ENCODE measurements at regions not wholly inside any gene's neighbourhood (a gene's known extent, or its start where the extent isn't known, plus 50 kb on each side); places are given as distances from the start of the nearest gene placed in this dataset.

DNA sequence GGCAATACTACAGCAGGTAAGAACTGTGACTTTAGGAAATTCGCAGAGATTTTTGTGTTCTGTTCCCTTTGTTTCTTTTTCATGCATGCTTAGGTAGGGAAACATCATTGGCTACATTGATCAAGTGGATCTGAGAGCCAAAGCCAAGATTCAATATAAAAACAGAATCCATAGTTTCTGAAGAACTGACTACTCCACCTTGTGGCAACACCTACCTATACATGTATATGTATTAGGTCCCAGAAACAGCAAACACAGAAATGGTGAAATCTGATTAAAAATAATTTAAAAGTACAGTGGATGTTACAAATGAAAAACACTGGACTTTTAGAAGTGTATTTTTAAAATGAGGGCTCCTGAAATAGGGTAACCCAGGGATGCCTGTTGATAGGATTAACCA, 322.6 kb upstream of the MAOA start:
- Histone ChIP-seq H3K27ac (no peak overlapping the region), H3K36me3 (no peaks in the 10 kb centered on the region), H3K27me3 (no peaks in the 10 kb centered on the region), H3K4me3 (no peak overlapping the region), H3K9me3 (peaks cover 0 to 13% (median 8%) of the 10 kb centered on the region in 3 donors), H3K4me1 (no peaks in the 10 kb centered on the region)
- DNase-seq, result no peak
- TF ChIP-seq, protein P1, sequence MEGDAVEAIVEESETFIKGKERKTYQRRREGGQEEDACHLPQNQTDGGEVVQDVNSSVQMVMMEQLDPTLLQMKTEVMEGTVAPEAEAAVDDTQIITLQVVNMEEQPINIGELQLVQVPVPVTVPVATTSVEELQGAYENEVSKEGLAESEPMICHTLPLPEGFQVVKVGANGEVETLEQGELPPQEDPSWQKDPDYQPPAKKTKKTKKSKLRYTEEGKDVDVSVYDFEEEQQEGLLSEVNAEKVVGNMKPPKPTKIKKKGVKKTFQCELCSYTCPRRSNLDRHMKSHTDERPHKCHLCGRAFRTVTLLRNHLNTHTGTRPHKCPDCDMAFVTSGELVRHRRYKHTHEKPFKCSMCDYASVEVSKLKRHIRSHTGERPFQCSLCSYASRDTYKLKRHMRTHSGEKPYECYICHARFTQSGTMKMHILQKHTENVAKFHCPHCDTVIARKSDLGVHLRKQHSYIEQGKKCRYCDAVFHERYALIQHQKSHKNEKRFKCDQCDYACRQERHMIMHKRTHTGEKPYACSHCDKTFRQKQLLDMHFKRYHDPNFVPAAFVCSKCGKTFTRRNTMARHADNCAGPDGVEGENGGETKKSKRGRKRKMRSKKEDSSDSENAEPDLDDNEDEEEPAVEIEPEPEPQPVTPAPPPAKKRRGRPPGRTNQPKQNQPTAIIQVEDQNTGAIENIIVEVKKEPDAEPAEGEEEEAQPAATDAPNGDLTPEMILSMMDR (IDR thresholded peaks at IDR 0.05), result no peak
- intact Hi-C loops (cut with DNase I; ENCODE audit: low total_unique reads), result no loop called here

DNA sequence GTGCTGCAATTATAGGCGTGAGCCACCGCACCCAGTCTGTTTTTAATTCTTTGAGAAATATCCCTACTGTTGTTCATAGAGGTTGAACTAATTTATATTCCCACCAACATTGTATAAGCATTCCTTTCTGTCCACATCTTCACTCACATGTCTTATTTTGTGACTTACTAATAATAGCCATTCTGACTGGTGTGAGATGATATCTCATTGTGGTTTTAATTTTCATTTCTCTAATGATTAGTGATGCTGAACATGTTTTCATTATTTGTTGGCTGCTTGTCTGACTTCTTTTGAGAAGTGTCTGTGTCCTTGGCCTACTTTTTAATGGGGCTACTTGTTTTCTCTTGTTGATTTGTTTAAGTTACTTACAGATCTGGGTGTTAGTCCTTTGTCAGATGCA, 310.9 kb upstream of the MAOA start:
- Histone ChIP-seq H3K36me3 (no peaks in the 10 kb centered on the region), H3K9me3 (no peaks in the 10 kb centered on the region), H3K27ac (no peak overlapping the region), H3K4me3 (no peak overlapping the region), H3K27me3 (no peaks in the 10 kb centered on the region), H3K4me1 (peaks cover 0 to 7% (median 0%) of the 10 kb centered on the region in 4 donors)
- intact Hi-C loops (cut with DNase I; ENCODE audit: low total_unique reads), result no loop called here
- TF ChIP-seq, protein P1 (IDR thresholded peaks at IDR 0.05), result no peak
- no peak for DNase-seq

DNA sequence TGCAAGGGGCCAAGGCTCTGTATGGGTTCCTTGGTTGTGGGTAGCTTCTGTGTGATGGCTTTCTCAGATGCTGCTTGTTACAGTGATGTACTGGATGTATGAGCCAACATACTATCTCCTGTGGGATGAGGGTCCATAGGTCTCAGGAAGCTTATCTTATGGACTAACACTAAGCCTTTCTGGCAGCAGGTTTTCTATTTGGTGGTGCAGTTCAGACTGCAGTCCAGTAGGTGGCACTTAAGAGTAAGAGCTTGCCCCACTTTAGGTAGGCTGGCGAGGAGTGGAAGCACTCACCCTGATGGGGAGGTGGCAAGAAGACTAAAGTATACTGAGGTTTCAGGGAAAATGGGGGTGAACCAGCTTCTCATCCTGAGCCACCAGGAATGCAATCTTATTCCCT, 306.7 kb upstream of the MAOA start:
- no peaks in the 10 kb centered on the region for H3K36me3 ChIP-seq
- H3K9me3 ChIP-seq, result no peaks in the 10 kb centered on the region
- H3K4me1 ChIP-seq, result peaks cover 0 to 2% (median 0%) of the 10 kb centered on the region in 4 donors
- intact Hi-C loops (cut with DNase I; ENCODE audit: low total_unique reads), result no loop called here
- H3K27ac ChIP-seq, result no peak overlapping the region
- DNase-seq, result no peak
- no peak overlapping the region for H3K4me3 ChIP-seq
- TF ChIP-seq, protein P1 (IDR thresholded peaks at IDR 0.05), result peak in 1 of 2 experiments; percentile 19
- no peaks in the 10 kb centered on the region for H3K27me3 ChIP-seq

DNA sequence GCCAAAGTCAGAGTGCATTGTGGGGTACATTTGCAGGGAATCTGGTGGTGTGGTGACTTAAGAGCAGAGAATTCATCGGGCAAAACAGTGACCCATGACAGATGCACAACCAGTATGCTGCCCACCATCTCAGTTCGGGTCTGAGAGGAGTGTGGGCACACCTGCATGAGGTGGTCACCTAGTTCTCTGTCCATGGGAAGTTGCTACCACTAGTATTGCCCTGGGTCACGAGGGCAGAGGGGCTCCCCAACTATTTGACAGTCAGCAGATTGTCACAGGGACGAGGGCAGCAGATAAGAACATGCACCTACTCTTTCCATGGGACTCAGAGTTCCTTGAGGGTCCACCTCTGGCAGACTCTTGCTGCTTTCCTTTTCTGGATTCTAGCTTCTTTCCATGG, 305.2 kb upstream of the MAOA start:
- Histone ChIP-seq H3K27ac (no peak overlapping the region), H3K9me3 (no peaks in the 10 kb centered on the region), H3K4me1 (no peaks in the 10 kb centered on the region), H3K4me3 (no peak overlapping the region), H3K27me3 (no peaks in the 10 kb centered on the region), H3K36me3 (no peaks in the 10 kb centered on the region)
- intact Hi-C loops (cut with DNase I; ENCODE audit: low total_unique reads), result no loop called here
- DNase-seq, result no peak
- TF ChIP-seq, protein P1 (IDR thresholded peaks at IDR 0.05), result no peak

DNA sequence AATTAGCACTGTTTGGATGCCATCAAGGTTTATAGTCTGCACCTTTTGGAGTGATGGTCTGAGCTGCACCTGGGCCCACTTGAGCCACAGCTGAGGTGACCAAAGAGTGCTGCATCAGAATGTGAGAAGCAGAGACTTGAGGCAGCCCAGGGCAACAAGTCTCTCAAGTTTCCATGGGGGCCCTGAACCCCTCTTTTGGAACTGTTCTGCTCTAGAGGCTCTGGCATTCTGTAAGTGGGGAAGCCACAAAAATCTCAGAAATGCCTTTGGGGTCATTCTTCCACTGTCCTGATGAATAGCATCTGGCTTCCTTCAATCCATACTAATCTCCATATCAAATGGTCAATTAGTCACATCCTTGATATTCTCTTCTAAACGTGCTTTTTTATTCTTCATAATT, 298.4 kb upstream of the MAOA start:
- TF ChIP-seq, protein P1 (IDR thresholded peaks at IDR 0.05), result no peak
- no peaks in the 10 kb centered on the region for H3K27me3 ChIP-seq
- no peak overlapping the region for H3K27ac ChIP-seq
- no peak for DNase-seq
- H3K4me1 ChIP-seq, result no peaks in the 10 kb centered on the region
- H3K9me3 ChIP-seq, result no peaks in the 10 kb centered on the region
- intact Hi-C loops (cut with DNase I; ENCODE audit: low total_unique reads), result no loop called here
- no peaks in the 10 kb centered on the region for H3K36me3 ChIP-seq
- no peak overlapping the region for H3K4me3 ChIP-seq

DNA sequence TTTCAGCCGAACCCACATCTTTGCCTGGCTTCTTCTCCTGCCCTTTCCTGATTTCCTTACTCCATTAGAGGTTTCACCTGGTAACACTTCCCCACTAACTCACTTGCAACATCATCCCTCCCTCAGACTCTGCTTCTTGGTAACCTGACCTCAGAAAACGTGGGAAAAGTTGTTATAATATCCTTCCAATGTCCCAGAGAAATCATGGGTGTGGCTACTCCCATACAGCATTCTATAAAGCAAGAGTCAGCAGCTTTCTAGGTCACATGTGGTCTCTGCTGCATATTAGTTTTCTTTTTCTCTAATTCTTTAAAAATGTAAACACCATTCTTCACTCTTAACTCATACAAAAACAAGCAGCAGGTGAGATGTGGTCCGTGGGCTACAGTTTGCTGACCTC, 283.1 kb upstream of the MAOA start:
- intact Hi-C loops (cut with DNase I; ENCODE audit: low total_unique reads), result no loop called here
- no peaks in the 10 kb centered on the region for H3K4me1 ChIP-seq
- DNase-seq, result no peak
- TF ChIP-seq, protein P1 (IDR thresholded peaks at IDR 0.05), result no peak
- H3K27me3 ChIP-seq, result no peaks in the 10 kb centered on the region
- H3K9me3 ChIP-seq, result peaks cover 0 to 11% (median 10%) of the 10 kb centered on the region in 3 donors
- H3K36me3 ChIP-seq, result no peaks in the 10 kb centered on the region
- no peak overlapping the region for H3K27ac ChIP-seq
- H3K4me3 ChIP-seq, result no peak overlapping the region
